ENCODE measurements at regions not wholly inside any gene's neighbourhood (a gene's known extent, or its start where the extent isn't known, plus 50 kb on each side); places are given as distances from the start of the nearest gene placed in this dataset.

DNA sequence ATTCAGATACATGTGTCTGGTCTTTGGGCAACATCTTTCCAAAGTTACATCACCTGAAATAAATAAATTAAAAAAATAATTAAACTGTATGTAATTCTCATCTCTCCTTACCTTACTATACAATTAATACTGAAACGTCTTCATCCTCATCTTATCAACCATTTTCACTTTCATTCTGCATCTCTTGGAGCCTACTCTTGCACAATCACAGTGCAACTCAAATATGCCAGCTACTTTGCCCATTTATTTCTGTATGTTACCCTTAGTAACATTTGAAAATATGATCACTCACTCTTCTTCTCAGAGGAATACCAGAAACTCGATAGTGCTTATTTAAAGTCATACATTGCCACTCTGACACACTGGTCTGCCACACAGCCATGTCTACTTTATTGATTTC is 1357.1 kb upstream of the CADM2 start (continued):
- no peak for TF ChIP-seq BCLAF1 (IDR thresholded peaks at IDR 0.05)
- TF ChIP-seq RELA (IDR thresholded peaks at IDR 0.05; ENCODE audit: borderline replicate concordance, partially characterized antibody): no peak
- no peak for TF ChIP-seq MYB (IDR thresholded peaks at IDR 0.05; ENCODE audit: borderline replicate concordance, low read depth, low read length)
- no peak for TF ChIP-seq ESRRA (IDR thresholded peaks at IDR 0.05; ENCODE audit: low read length)
- no peak for TF ChIP-seq SREBF1 (IDR thresholded peaks at IDR 0.05; ENCODE audit: low read length)
- TF ChIP-seq, protein P1, sequence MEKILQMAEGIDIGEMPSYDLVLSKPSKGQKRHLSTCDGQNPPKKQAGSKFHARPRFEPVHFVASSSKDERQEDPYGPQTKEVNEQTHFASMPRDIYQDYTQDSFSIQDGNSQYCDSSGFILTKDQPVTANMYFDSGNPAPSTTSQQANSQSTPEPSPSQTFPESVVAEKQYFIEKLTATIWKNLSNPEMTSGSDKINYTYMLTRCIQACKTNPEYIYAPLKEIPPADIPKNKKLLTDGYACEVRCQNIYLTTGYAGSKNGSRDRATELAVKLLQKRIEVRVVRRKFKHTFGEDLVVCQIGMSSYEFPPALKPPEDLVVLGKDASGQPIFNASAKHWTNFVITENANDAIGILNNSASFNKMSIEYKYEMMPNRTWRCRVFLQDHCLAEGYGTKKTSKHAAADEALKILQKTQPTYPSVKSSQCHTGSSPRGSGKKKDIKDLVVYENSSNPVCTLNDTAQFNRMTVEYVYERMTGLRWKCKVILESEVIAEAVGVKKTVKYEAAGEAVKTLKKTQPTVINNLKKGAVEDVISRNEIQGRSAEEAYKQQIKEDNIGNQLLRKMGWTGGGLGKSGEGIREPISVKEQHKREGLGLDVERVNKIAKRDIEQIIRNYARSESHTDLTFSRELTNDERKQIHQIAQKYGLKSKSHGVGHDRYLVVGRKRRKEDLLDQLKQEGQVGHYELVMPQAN (conservative IDR thresholded peaks at IDR 0.05): no peak

DNA sequence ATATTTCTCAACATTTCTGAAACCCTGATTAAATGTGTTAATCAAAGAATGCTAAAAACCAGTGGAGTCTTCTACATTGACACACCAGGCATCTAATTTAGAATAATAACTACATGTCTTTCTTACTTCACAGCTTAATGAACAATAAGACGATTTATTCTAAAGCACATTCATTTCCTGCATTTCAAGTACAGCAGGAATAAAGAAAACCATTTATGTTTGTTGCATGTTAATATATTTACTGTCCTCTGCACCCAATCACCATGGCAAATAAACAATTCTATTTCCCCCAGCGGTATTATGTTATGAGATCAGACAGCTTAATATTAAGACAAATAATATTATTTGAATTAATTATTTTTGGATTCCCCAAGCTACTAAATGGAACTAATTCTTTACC is 1336.3 kb upstream of the CADM2 start:
- no peaks in the 10 kb centered on the region for H4K20me1 ChIP-seq (ENCODE audit: control insufficient read depth, insufficient read depth)
- ChIA-PET CTCF (no interaction called here), POLR2A (no interaction called here), RAD21 (ENCODE audit: unreplicated experiment) (no interaction called here), SMC1A (ENCODE audit: uncharacterized antibody, unreplicated experiment) (interaction anchor here (0.8 to 1.1 kb wide), 2 partner anchors 8 to 30 kb away, joined by 3 read pairs; no protein-coding TSS in a partner anchor)
- no peaks in the 10 kb centered on the region for H3K4me1 ChIP-seq (ENCODE audit: control insufficient read depth, insufficient read depth, low read length)
- no peaks in the 10 kb centered on the region for H3K36me3 ChIP-seq (ENCODE audit: control insufficient read depth in 2 of 2, insufficient read depth in 2 of 2, low read length in 1 of 2)
- no peaks in the 10 kb centered on the region for H3K27me3 ChIP-seq (replicated peaks in 1 of 2; ENCODE audit: control insufficient read depth in 2 of 2, insufficient read depth in 2 of 2, low read length in 1 of 2)
- in situ Hi-C loops (cut with MboI): no loop called here
- BruUV-seq (replicated peaks): no TSS peak
- intact Hi-C loops (cut with micrococcal nuclease; ENCODE audit: unreplicated experiment): no loop called here
- no peak overlapping the region for H3K9ac ChIP-seq (ENCODE audit: control insufficient read depth, insufficient read depth, low read length)
- H3K79me2 ChIP-seq (ENCODE audit: control insufficient read depth, insufficient read depth, low read length): no peaks in the 10 kb centered on the region
- ATAC-seq (no peak), FAIRE-seq (no peak), DNase-seq (ENCODE audit: low read depth, low spot score) (no peak)
- H3K4me3 ChIP-seq: no peak overlapping the region
- 2% methylated on average over 2 of the region's 2 CpGs for WGBS (ENCODE audit: insufficient coverage, insufficient replicate concordance, low lambda C conversion rate, missing lambda C conversion rate)
- H3K9me3 ChIP-seq (replicated peaks; ENCODE audit: control insufficient read depth, insufficient read depth, low read length): no peaks in the 10 kb centered on the region
- no peak overlapping the region for H2AFZ ChIP-seq (ENCODE audit: control insufficient read depth, low read depth, low read length)
- no peak overlapping the region for H3K4me2 ChIP-seq (ENCODE audit: control insufficient read depth, insufficient read depth)
- no peak overlapping the region for H3K27ac ChIP-seq (ENCODE audit: control insufficient read depth, insufficient read depth)
- no peak for TF ChIP-seq CBX3 (IDR thresholded peaks at IDR 0.05; ENCODE audit: borderline replicate concordance, low read depth)
- no peak for TF ChIP-seq MEF2A (IDR thresholded peaks at IDR 0.05; ENCODE audit: insufficient read depth, low read depth, low read length)
- TF ChIP-seq CHD2 (IDR thresholded peaks at IDR 0.05; ENCODE audit: borderline replicate concordance, low read depth, low read length): no peak
- TF ChIP-seq KDM1A (IDR thresholded peaks at IDR 0.05; ENCODE audit: borderline replicate concordance): no peak
- no peak for TF ChIP-seq EZH2 (IDR thresholded peaks at IDR 0.05; ENCODE audit: borderline replicate concordance, control insufficient read depth, low read depth, low read length)
- no peak for TF ChIP-seq E2F8 (IDR thresholded peaks at IDR 0.05; ENCODE audit: low read depth, partially characterized antibody)
- TF ChIP-seq NFIC (IDR thresholded peaks at IDR 0.05; ENCODE audit: low read depth, low read length): no peak
- no peak for TF ChIP-seq RELA (IDR thresholded peaks at IDR 0.05; ENCODE audit: borderline replicate concordance, partially characterized antibody)
- no peak for TF ChIP-seq SMAD5 (IDR thresholded peaks at IDR 0.05; ENCODE audit: low read depth)
- no peak for TF ChIP-seq ATF2 (IDR thresholded peaks at IDR 0.05; ENCODE audit: low read length)

All from GM12878 (cell line).